ENCODE measurements at regions not wholly inside any gene's neighbourhood (a gene's known extent, or its start where the extent isn't known, plus 50 kb on each side); places are given as distances from the start of the nearest gene placed in this dataset.

GRCh38 chr6:137434640-137435039, 59.6 kb downstream of the OLIG3 start:
- no peak overlapping the region for H3K4me3 ChIP-seq (ENCODE audit: low read depth, low read length)

GRCh38 chr6:137432054-137432611, 62.1 kb downstream of the OLIG3 start:
- no peak overlapping the region for H3K4me3 ChIP-seq (ENCODE audit: low read depth, low read length)

- no peak overlapping the region for H3K4me3 ChIP-seq (ENCODE audit: low read depth, low read length)
Observed at GRCh38 chr6:137430954-137431353, 63.2 kb downstream of the OLIG3 start.

- H3K4me3 ChIP-seq (ENCODE audit: low read depth, low read length) = no peak overlapping the region
Observed at GRCh38 chr6:137427656-137428290, 66.4 kb downstream of the OLIG3 start.

GRCh38 chr6:137426007-137426689, 68.0 kb downstream of the OLIG3 start:
- no peak overlapping the region for H3K4me3 ChIP-seq (ENCODE audit: low read depth, low read length)

GRCh38 chr6:137424251-137424650, 69.9 kb downstream of the OLIG3 start:
- H3K4me3 ChIP-seq (ENCODE audit: low read depth, low read length) = no peak overlapping the region

GRCh38 chr6:137423451-137424168, 70.6 kb downstream of the OLIG3 start:
- H3K4me3 ChIP-seq (ENCODE audit: low read depth, low read length) = no peak overlapping the region

GRCh38 chr6:137417396-137417795, 76.8 kb downstream of the OLIG3 start:
- H3K4me3 ChIP-seq (ENCODE audit: low read depth, low read length) = no peak overlapping the region

- no peak overlapping the region for H3K4me3 ChIP-seq (ENCODE audit: low read depth, low read length)
Observed at GRCh38 chr6:137416376-137417109, 77.7 kb downstream of the OLIG3 start.

GRCh38 chr6:137415834-137416190, 78.4 kb downstream of the OLIG3 start:
- H3K4me3 ChIP-seq (ENCODE audit: low read depth, low read length) = no peak overlapping the region

GRCh38 chr6:137415127-137415833, 78.9 kb downstream of the OLIG3 start:
- H3K4me3 ChIP-seq (ENCODE audit: low read depth, low read length) = peak overlapping the region; percentile 5

GRCh38 chr6:137414599-137414998, 79.6 kb downstream of the OLIG3 start:
- H3K4me3 ChIP-seq (ENCODE audit: low read depth, low read length) = no peak overlapping the region

- no peak overlapping the region for H3K4me3 ChIP-seq (ENCODE audit: low read depth, low read length)
Observed at GRCh38 chr6:137413482-137413881, 80.7 kb downstream of the OLIG3 start.

- no peak overlapping the region for H3K4me3 ChIP-seq (ENCODE audit: low read depth, low read length)
Observed at GRCh38 chr6:137412562-137412961, 81.6 kb downstream of the OLIG3 start.

- no peak overlapping the region for H3K4me3 ChIP-seq (ENCODE audit: low read depth, low read length)
Observed at GRCh38 chr6:137409266-137409777, 84.9 kb downstream of the OLIG3 start.

GRCh38 chr6:137407816-137408215, 86.4 kb downstream of the OLIG3 start:
- no peak overlapping the region for H3K4me3 ChIP-seq (ENCODE audit: low read depth, low read length)

- no peak overlapping the region for H3K4me3 ChIP-seq (ENCODE audit: low read depth, low read length)
Observed at GRCh38 chr6:137405806-137406205, 88.4 kb downstream of the OLIG3 start.

GRCh38 chr6:137403855-137404254, 90.3 kb downstream of the OLIG3 start:
- no peak overlapping the region for H3K4me3 ChIP-seq (ENCODE audit: low read depth, low read length)

- no peak overlapping the region for H3K4me3 ChIP-seq (ENCODE audit: low read depth, low read length)
Observed at GRCh38 chr6:137403443-137403842, 90.8 kb downstream of the OLIG3 start.

GRCh38 chr6:137402143-137402680, 92.0 kb downstream of the OLIG3 start:
- no peak overlapping the region for H3K4me3 ChIP-seq (ENCODE audit: low read depth, low read length)

Measured in iPS-11a (cell line).